Fibroblast of lung (primary cell): ENCODE measurements at regions not wholly inside any gene's neighbourhood (a gene's known extent, or its start where the extent isn't known, plus 50 kb on each side); places are given as distances from the start of the nearest gene placed in this dataset.

Source experiments
- DNase-seq, 2 donors: peaks; one replicate each; pipeline versions ENCODE4 v3.0.0 to v3.0.0-alpha.2; 2010; ENCODE audit warnings: low read depth in 2 of 2
- H2AFZ ChIP-seq: 2 replicates; pipeline ENCODE4 v1.5.1; 2012; ENCODE audit warnings: low read length, control low read depth, inconsistent platforms
- H3K27ac ChIP-seq: 2 replicates; pipeline ENCODE4 v1.5.1; 2011; ENCODE audit warnings: low read length, control low read depth; ENCODE audit not compliant: insufficient read depth
- H3K27me3 ChIP-seq: 2 replicates; pipeline ENCODE4 v1.5.1; 2011; ENCODE audit warnings: mild to moderate bottlenecking, low read length; ENCODE audit not compliant: control insufficient read depth, insufficient read depth
- H3K36me3 ChIP-seq: 2 replicates; pipeline ENCODE4 v1.5.1; 2011; ENCODE audit warnings: low read length; ENCODE audit not compliant: control insufficient read depth, insufficient read depth
- H3K4me1 ChIP-seq: 2 replicates; pipeline ENCODE4 v1.5.1; 2011; ENCODE audit warnings: low read length; ENCODE audit not compliant: control insufficient read depth, insufficient read depth; ENCODE audit errors: extremely low read depth
- H3K4me2 ChIP-seq: 2 replicates; pipeline ENCODE4 v1.5.1; 2011; ENCODE audit warnings: low read length, control low read depth; ENCODE audit not compliant: insufficient read depth; ENCODE audit errors: extremely low read depth
- H3K4me3 ChIP-seq, 4 experiments: fragments of 200-600 bp in 1 of 4; sonication (generic) in 1 of 4; replicated peaks in 1 of 4; 2 replicates each; pipeline ENCODE4 v1.5.1; 2011 to 2016; ENCODE audit warnings: low read length in 4 of 4, low read depth in 3 of 4, mild to moderate bottlenecking in 3 of 4, control low read depth in 2 of 4, inconsistent platforms in 1 of 4, mixed read lengths in 1 of 4; ENCODE audit not compliant: insufficient read depth in 1 of 4; ENCODE audit errors: control extremely low read depth in 1 of 4
- H3K79me2 ChIP-seq: 2 replicates; pipeline ENCODE4 v1.5.1; 2012; ENCODE audit warnings: mild to moderate bottlenecking, low read length, inconsistent platforms; ENCODE audit not compliant: control insufficient read depth, insufficient read depth
- H3K9ac ChIP-seq: 2 replicates; pipeline ENCODE4 v1.5.1; 2011; ENCODE audit warnings: mild to moderate bottlenecking, low read length, control low read depth; ENCODE audit not compliant: insufficient read depth
- H3K9me3 ChIP-seq: 2 replicates; pipeline ENCODE4 v1.5.1; 2012; ENCODE audit warnings: low read depth, low read length; ENCODE audit not compliant: control insufficient read depth, insufficient read depth
- H4K20me1 ChIP-seq: 2 replicates; pipeline ENCODE4 v1.5.1; 2011; ENCODE audit warnings: low read length; ENCODE audit not compliant: control insufficient read depth, insufficient read depth; ENCODE audit errors: extremely low read depth
- CTCF ChIP-seq, 2 donors: IDR thresholded peaks in 1 of 2; conservative IDR thresholded peaks in 1 of 2; 1 replicate in 1 of 2; 2 replicates in 1 of 2; pipeline ENCODE4 v1.5.1; 2011 to 2012; ENCODE audit warnings: low read length in 2 of 2, control low read depth in 1 of 2, inconsistent platforms in 1 of 2, low read depth in 1 of 2, mild to moderate bottlenecking in 1 of 2
- EZH2 ChIP-seq: IDR thresholded peaks from 2 replicates; pipeline ENCODE4 v1.5.1; 2012; ENCODE audit warnings: low read length, control low read depth, mild to moderate bottlenecking; ENCODE audit errors: missing control alignments

DNA sequence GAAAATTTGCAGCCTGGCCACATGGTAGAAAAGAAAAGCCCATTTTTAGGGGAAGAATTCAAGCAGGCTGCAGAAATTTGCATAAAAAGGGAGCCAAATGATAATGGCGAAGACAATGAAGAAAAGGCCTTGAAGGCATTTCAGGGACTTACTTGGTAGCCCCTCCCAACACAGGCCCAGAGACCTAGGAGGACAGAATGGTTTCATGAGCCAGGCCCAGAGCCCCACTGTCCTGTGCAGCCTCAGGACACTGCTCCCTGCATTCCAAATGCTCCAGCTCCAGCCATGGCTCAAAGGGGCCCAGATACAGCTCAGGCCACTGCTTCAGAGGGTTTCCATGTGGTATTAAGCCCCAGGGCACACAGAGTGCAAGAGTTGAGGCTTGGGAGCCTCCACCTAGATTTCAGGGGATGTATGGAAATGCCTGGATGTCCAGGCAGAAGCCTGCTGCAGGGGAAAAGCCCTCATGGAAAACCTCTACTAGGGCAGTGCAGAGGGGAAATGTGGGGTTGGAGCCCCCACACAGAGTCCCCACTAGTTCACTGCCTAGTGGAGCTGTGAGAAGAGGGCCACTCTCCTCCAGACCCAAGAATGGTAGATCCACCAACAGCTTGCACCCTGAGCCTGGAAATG is 271.7 kb upstream of the KLF3 start:
- DNase-seq, result no peak

DNA sequence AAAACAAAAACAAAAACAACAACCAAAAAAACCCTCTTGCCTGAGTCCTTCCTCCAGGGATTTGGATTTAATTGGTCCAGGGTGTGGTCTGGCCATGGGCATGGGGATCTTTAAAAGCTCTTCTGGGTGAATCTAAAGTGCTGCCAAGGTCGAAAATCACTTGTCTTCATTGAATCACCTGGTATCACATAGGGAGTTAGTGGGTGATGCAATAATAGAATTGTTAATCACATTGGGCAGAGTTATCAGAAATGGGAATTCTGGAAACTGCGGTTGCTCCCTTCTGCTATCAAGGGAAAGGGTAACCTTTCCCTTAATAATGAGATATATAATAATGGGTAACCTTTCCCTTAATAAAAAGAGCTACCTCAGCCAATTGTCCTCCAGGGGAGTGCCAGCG is 267.9 kb upstream of the KLF3 start:
- Histone ChIP-seq H3K4me3 (no peak overlapping the region), H2AFZ (no peak overlapping the region), H3K9ac (no peak overlapping the region), H3K4me1 (no peaks in the 10 kb centered on the region), H3K27me3 (no peaks in the 10 kb centered on the region), H3K36me3 (no peaks in the 10 kb centered on the region), H3K27ac (no peak overlapping the region), H3K4me2 (no peak overlapping the region), H3K79me2 (no peaks in the 10 kb centered on the region), H4K20me1 (no peaks in the 10 kb centered on the region), H3K9me3 (no peaks in the 10 kb centered on the region)
- DNase-seq, result no peak
- TF ChIP-seq EZH2 (no peak), CTCF (conservative IDR thresholded peaks at IDR 0.05 in 1 of 2, IDR thresholded peaks at IDR 0.05 in 1 of 2; ENCODE audit: low read depth in 1 of 2, low read length in 2 of 2) (no peak)

More for the DNA sequence above, 271.7 kb upstream of the KLF3 start:
- no peak for TF ChIP-seq EZH2
- TF ChIP-seq CTCF (conservative IDR thresholded peaks at IDR 0.05 in 1 of 2, IDR thresholded peaks at IDR 0.05 in 1 of 2; ENCODE audit: low read depth in 1 of 2, low read length in 2 of 2), result no peak
- no peaks in the 10 kb centered on the region for H3K9me3 ChIP-seq
- no peak overlapping the region for H3K4me3 ChIP-seq
- H3K27me3 ChIP-seq, result no peaks in the 10 kb centered on the region
- H4K20me1 ChIP-seq, result no peaks in the 10 kb centered on the region
- H3K4me1 ChIP-seq, result no peaks in the 10 kb centered on the region
- H2AFZ ChIP-seq, result no peak overlapping the region
- no peak overlapping the region for H3K9ac ChIP-seq
- no peaks in the 10 kb centered on the region for H3K79me2 ChIP-seq
- no peak overlapping the region for H3K4me2 ChIP-seq
- no peaks in the 10 kb centered on the region for H3K36me3 ChIP-seq
- H3K27ac ChIP-seq, result no peak overlapping the region

DNA sequence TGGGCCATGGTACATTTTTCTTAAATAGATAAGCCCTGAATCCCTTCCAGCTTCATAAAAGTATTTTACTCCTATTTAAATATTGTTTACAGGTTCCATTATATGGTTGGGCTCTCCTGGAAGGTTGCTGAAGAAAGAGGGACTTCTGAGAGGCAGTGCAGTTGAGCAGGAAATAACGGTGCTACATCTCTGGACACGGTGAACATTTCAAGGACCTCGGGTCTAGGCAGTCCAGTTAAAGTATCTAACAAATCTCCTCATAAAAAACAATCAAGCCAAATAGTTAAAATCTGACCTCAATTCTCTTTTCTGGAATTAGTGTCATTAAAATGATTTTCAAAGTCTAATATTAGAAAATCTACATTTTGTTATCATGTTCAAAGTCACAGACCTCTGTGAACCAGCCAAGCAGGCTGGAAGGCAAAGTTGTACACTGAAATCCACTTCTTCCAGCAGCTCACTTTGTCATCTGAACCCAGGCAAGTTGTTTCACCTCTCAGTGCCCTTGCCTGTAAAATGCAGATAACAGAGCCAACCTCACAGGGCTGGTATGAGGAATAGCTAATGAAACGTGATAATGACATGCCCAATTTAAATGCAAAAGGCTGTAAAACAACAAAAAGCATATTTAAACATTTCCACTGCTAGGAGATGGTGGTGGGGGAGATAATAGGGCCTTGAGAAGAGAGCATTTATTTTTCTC is 267.0 kb upstream of the KLF3 start:
- no peaks in the 10 kb centered on the region for H3K9me3 ChIP-seq
- DNase-seq, result no peak
- H3K27ac ChIP-seq, result no peak overlapping the region
- H3K36me3 ChIP-seq, result no peaks in the 10 kb centered on the region
- no peak overlapping the region for H2AFZ ChIP-seq
- no peaks in the 10 kb centered on the region for H3K27me3 ChIP-seq
- H3K4me3 ChIP-seq, result no peak overlapping the region
- H3K9ac ChIP-seq, result no peak overlapping the region
- H3K79me2 ChIP-seq, result no peaks in the 10 kb centered on the region
- no peak for TF ChIP-seq CTCF (conservative IDR thresholded peaks at IDR 0.05 in 1 of 2, IDR thresholded peaks at IDR 0.05 in 1 of 2; ENCODE audit: low read depth in 1 of 2, low read length in 2 of 2)
- TF ChIP-seq EZH2, result no peak
- no peaks in the 10 kb centered on the region for H3K4me1 ChIP-seq
- no peak overlapping the region for H3K4me2 ChIP-seq
- H4K20me1 ChIP-seq, result no peaks in the 10 kb centered on the region
